H1 (cell line): ENCODE measurements at regions not wholly inside any gene's neighbourhood (a gene's known extent, or its start where the extent isn't known, plus 50 kb on each side); places are given as distances from the start of the nearest gene placed in this dataset.
A peak's percentile ranks its signal among the peaks of the same experiment; 100 is the strongest.

Experiments
- CTCF ChIA-PET: fragments of 300-600 bp; sonication (Branson Sonifier 250); formaldehyde crosslinking; loops from one replicate; lab custom pipeline; 2021; ENCODE audit not compliant: partially characterized antibody; lab: Charles Lee
- POLR2A ChIA-PET: fragments of 300-600 bp; sonication (Branson Sonifier 250); formaldehyde crosslinking; loops from one replicate; lab custom pipeline; 2021; ENCODE audit warnings: inconsistent platforms; ENCODE audit not compliant: partially characterized antibody; lab: Charles Lee
- DNase-seq, 2 experiments: peaks; one replicate each; pipeline versions ENCODE4 v3.0.0 to v3.0.0-alpha.2; 2010 to 2022; ENCODE audit warnings: low spot score in 2 of 2, low read depth in 1 of 2, mixed read lengths in 1 of 2
- FAIRE-seq: peaks from 2 replicates; lab custom pipeline; 2011; peaks lifted over from hg19 to GRCh38; lab: Jason Lieb, UNC
- H2AFZ ChIP-seq: 2 replicates; pipeline ENCODE4 v1.8.1; 2012; ENCODE audit warnings: low read length, inconsistent platforms
- H2AK5ac ChIP-seq: 2 replicates; pipeline ENCODE4 v1.6.1; 2013; ENCODE audit warnings: low read depth, low read length
- H2BK120ac ChIP-seq: replicated peaks from 2 replicates; pipeline ENCODE3; 2013; ENCODE audit warnings: low read depth, low read length, inconsistent platforms
- H2BK12ac ChIP-seq: 2 replicates; pipeline ENCODE4 v1.6.1; 2013; ENCODE audit warnings: low read depth, low read length
- H2BK15ac ChIP-seq: 2 replicates; pipeline ENCODE4 v1.6.1; 2013; ENCODE audit warnings: low read length
- H2BK20ac ChIP-seq: 2 replicates; pipeline ENCODE4 v1.6.1; 2013; ENCODE audit warnings: low read length
- H2BK5ac ChIP-seq: 2 replicates; pipeline ENCODE4 v1.6.1; 2013; ENCODE audit warnings: low read depth, low read length
- H3K14ac ChIP-seq: 2 replicates; pipeline ENCODE4 v1.6.1; 2013; ENCODE audit warnings: inconsistent platforms; ENCODE audit not compliant: insufficient read length
- H3K18ac ChIP-seq: 2 replicates; pipeline ENCODE4 v1.6.1; 2013; ENCODE audit warnings: low read length; ENCODE audit errors: extremely low read depth
- H3K23ac ChIP-seq: 2 replicates; pipeline ENCODE4 v1.6.1; 2013; ENCODE audit warnings: inconsistent platforms; ENCODE audit not compliant: insufficient read length
- H3K23me2 ChIP-seq: 2 replicates; pipeline ENCODE4 v1.6.1; 2013; ENCODE audit warnings: low read depth, low read length
- H3K27ac ChIP-seq: 2 replicates; pipeline ENCODE4 v1.6.1; 2011; ENCODE audit warnings: low read depth, low read length, inconsistent platforms
- H3K27me3 ChIP-seq, 4 experiments: replicated peaks in 1 of 4; 1 replicate in 1 of 4; 2 replicates in 3 of 4; pipeline versions ENCODE4 v1.6.1 to v1.8.1; 2011 to 2013; ENCODE audit warnings: low read length in 3 of 4, mild to moderate bottlenecking in 3 of 4, inconsistent platforms in 2 of 4, mixed read lengths in 2 of 4, moderate library complexity in 1 of 4; ENCODE audit not compliant: control insufficient read depth in 3 of 4, insufficient read depth in 3 of 4; ENCODE audit errors: extremely low read depth in 1 of 4
- H3K36me3 ChIP-seq, 4 experiments: 2 replicates each; pipeline versions ENCODE4 v1.6.1 to v1.8.1; 2011 to 2013; ENCODE audit warnings: mild to moderate bottlenecking in 4 of 4, low read length in 3 of 4, moderate library complexity in 2 of 4, control low read depth in 1 of 4, inconsistent platforms in 1 of 4; ENCODE audit not compliant: insufficient read depth in 4 of 4, control insufficient read depth in 2 of 4
- H3K4ac ChIP-seq: replicated peaks from 2 replicates; pipeline ENCODE3; 2013; ENCODE audit warnings: low read length, low read depth, mixed read lengths, inconsistent platforms; ENCODE audit not compliant: insufficient read length
- H3K4me1 ChIP-seq, 4 experiments: replicated peaks in 1 of 4; 1 replicate in 1 of 4; 2 replicates in 3 of 4; pipeline versions ENCODE4 v1.6.1 to v1.8.1; 2011 to 2013; ENCODE audit warnings: low read length in 3 of 4, inconsistent platforms in 2 of 4, mixed read lengths in 1 of 4; ENCODE audit not compliant: insufficient read depth in 4 of 4, control insufficient read depth in 3 of 4
- H3K4me2 ChIP-seq, 2 experiments: 2 replicates each; pipeline versions ENCODE4 v1.6.1 to v1.8.1; 2011 to 2013; ENCODE audit warnings: low read depth in 2 of 2, low read length in 2 of 2, control low read depth in 1 of 2, inconsistent platforms in 1 of 2, mild to moderate bottlenecking in 1 of 2; ENCODE audit not compliant: insufficient read depth in 1 of 2
- H3K4me3 ChIP-seq, 4 experiments: fragments of 200-600, 300-600 bp in 1 of 4; sonication (generic), shearing (Covaris generic), sonication (Bioruptor Twin) in 1 of 4; 2 replicates each; pipeline versions ENCODE4 v1.5.1 to v1.8.1; 2011 to 2016; ENCODE audit warnings: low read length in 4 of 4, low read depth in 3 of 4, control low read depth in 2 of 4, inconsistent platforms in 2 of 4, mild to moderate bottlenecking in 2 of 4, mixed read lengths in 1 of 4, moderate library complexity in 1 of 4; ENCODE audit not compliant: insufficient read depth in 2 of 4; ENCODE audit errors: extremely low read depth in 1 of 4
- H3K56ac ChIP-seq: replicated peaks from 2 replicates; pipeline ENCODE3; 2013; ENCODE audit warnings: low read depth, mild to moderate bottlenecking, mixed read lengths, low read length, inconsistent platforms; ENCODE audit not compliant: insufficient read length
- H3K79me1 ChIP-seq: 2 replicates; pipeline ENCODE4 v1.6.1; 2013; ENCODE audit warnings: low read depth, low read length, control low read depth
- H3K79me2 ChIP-seq, 2 experiments: 2 replicates each; pipeline versions ENCODE4 v1.6.1 to v1.8.1; 2012 to 2013; ENCODE audit warnings: low read length in 2 of 2, mild to moderate bottlenecking in 2 of 2, inconsistent platforms in 1 of 2; ENCODE audit not compliant: insufficient read depth in 2 of 2, control insufficient read depth in 1 of 2
- H3K9ac ChIP-seq, 4 experiments: replicated peaks in 1 of 4; 1 replicate in 1 of 4; 2 replicates in 3 of 4; pipeline versions ENCODE4 v1.6.1 to v1.8.1; 2011 to 2013; ENCODE audit warnings: low read depth in 3 of 4, low read length in 3 of 4, control low read depth in 2 of 4, mild to moderate bottlenecking in 2 of 4, moderate library complexity in 2 of 4, inconsistent platforms in 1 of 4; ENCODE audit errors: extremely low read depth in 1 of 4
- H3K9me3 ChIP-seq, 2 experiments: 2 replicates each; pipeline versions ENCODE4 v1.6.1 to v1.8.1; 2012 to 2013; ENCODE audit warnings: mild to moderate bottlenecking in 2 of 2, moderate library complexity in 2 of 2, control low read depth in 1 of 2, inconsistent platforms in 1 of 2, low read depth in 1 of 2, low read length in 1 of 2, mixed read lengths in 1 of 2; ENCODE audit not compliant: insufficient read depth in 2 of 2
- H4K20me1 ChIP-seq, 2 experiments: replicated peaks in 1 of 2; 2 replicates each; pipeline versions ENCODE3 to v1.8.1; 2011 to 2013; ENCODE audit warnings: inconsistent platforms in 2 of 2, low read length in 2 of 2, mild to moderate bottlenecking in 1 of 2; ENCODE audit not compliant: insufficient read depth in 2 of 2, control insufficient read depth in 1 of 2
- H4K5ac ChIP-seq: 2 replicates; pipeline ENCODE4 v1.6.1; 2013; ENCODE audit warnings: low read length, low read depth, mixed read lengths, inconsistent platforms; ENCODE audit not compliant: insufficient read length
- H4K8ac ChIP-seq: 2 replicates; pipeline ENCODE4 v1.8.0; 2013; ENCODE audit warnings: mild to moderate bottlenecking, moderate library complexity, low read length, inconsistent platforms; ENCODE audit not compliant: insufficient read depth; ENCODE audit errors: extremely low read depth
- H4K91ac ChIP-seq: replicated peaks from 2 replicates; pipeline ENCODE3; 2013; ENCODE audit warnings: low read length, mixed read lengths, inconsistent platforms; ENCODE audit not compliant: insufficient read length
- BACH1 ChIP-seq: IDR thresholded peaks from 2 replicates; pipeline ENCODE4 v1.6.1; 2012; ENCODE audit warnings: low read length, improper control_type of control experiment
- CEBPB ChIP-seq: IDR thresholded peaks from 2 replicates; pipeline ENCODE4 v1.6.1; 2012; ENCODE audit warnings: low read depth, low read length
- CHD2 ChIP-seq: IDR thresholded peaks from 2 replicates; pipeline ENCODE4 v1.6.1; 2012; ENCODE audit warnings: low read length, improper control_type of control experiment
- CTBP2 ChIP-seq: IDR thresholded peaks from 2 replicates; pipeline ENCODE4 v1.7.0; 2011; ENCODE audit warnings: borderline replicate concordance, mild to moderate bottlenecking, moderate library complexity, mixed read lengths, low read length; ENCODE audit not compliant: insufficient read depth, insufficient read length
- JUN ChIP-seq: IDR thresholded peaks from 2 replicates; pipeline ENCODE4 v1.6.1; 2011; ENCODE audit warnings: low read depth, mild to moderate bottlenecking, improper control_type of control experiment, low read length
- JUND ChIP-seq: IDR thresholded peaks from 2 replicates; pipeline ENCODE4 v1.6.1; 2011; ENCODE audit warnings: mild to moderate bottlenecking, improper control_type of control experiment, low read length
- NRF1 ChIP-seq: IDR thresholded peaks from 2 replicates; pipeline ENCODE4 v1.6.1; 2011; ENCODE audit warnings: mild to moderate bottlenecking, low read depth, low read length, improper control_type of control experiment
- PHF8 ChIP-seq: fragments of 200-600 bp; sonication (generic); conservative IDR thresholded peaks from 2 replicates; pipeline ENCODE4 v1.7.1; 2012; ENCODE audit warnings: low read depth, mild to moderate bottlenecking, inconsistent platforms, low read length, moderate library complexity
- POU5F1 ChIP-seq: IDR thresholded peaks from 2 replicates; pipeline ENCODE4 v1.6.1; 2011; ENCODE audit warnings: low read depth, mild to moderate bottlenecking, low read length, moderate library complexity
- RNF2 ChIP-seq: fragments of 200-900, 300-1000 bp; sonication (generic); IDR thresholded peaks from 2 replicates; pipeline ENCODE4 v1.7.1; 2016; ENCODE audit warnings: borderline replicate concordance, low read depth, mild to moderate bottlenecking, antibody characterized with exemption, low read length; ENCODE audit not compliant: poor library complexity, severe bottlenecking; ENCODE audit errors: missing control alignments
- SUZ12 ChIP-seq: fragments of 200-600 bp; sonication (generic); IDR thresholded peaks from 2 replicates; pipeline ENCODE4 v1.6.1; 2012; ENCODE audit warnings: mild to moderate bottlenecking, inconsistent platforms, low read length, moderate library complexity, mixed read lengths
- TAF7 ChIP-seq: optimal IDR thresholded peaks from 2 replicates; pipeline ENCODE3; 2011; ENCODE audit warnings: low read depth, mild to moderate bottlenecking, inconsistent platforms, low read length, moderate library complexity, borderline replicate concordance
- TEAD4 ChIP-seq: IDR thresholded peaks from 2 replicates; pipeline ENCODE4 v1.6.1; 2012; ENCODE audit warnings: low read depth, low read length, inconsistent platforms, mixed read lengths
- WGBS, 2 experiments: shearing (Covaris generic) in 1 of 2; methylation state at CpG; one replicate each; pipeline versions ENCODE4 v1.1.6 to v1.1.7; 2013 to 2015; ENCODE audit warnings: low lambda C conversion rate in 2 of 2, mixed read lengths in 2 of 2, inconsistent platforms in 1 of 2, low coverage in 1 of 2, missing lambda C conversion rate in 1 of 2; ENCODE audit not compliant: insufficient replicate concordance in 2 of 2, insufficient coverage in 1 of 2, insufficient read length in 1 of 2; ENCODE audit errors: extremely low coverage in 1 of 2, missing lambda C conversion rate in 1 of 2; 5-methylcytosine and 5-hydroxymethylcytosine counted together
- TF ChIP-seq, protein P1 (sequence below): IDR thresholded peaks from 2 replicates; pipeline ENCODE4 v1.6.1; 2011; ENCODE audit warnings: low read length, improper control_type of control experiment

DNA sequence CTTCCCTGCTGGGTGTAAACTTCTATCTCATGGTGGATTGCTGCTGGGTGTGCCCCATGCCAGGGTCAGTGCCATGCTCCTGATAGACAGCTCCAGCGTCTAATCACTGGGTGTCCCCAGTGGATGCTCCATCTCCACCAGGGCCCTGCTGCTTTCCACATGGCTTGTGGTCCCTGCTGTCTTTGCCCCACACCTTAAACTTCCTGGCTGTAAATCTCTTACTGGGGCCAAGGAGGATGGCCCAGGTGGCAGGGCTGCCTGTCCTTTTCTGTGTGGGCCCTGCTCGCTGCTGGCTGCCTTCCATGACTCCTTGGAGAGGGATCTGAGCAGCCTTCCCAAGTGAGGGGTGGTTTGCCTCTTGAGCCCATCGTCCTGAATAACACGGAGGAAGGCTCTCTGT lies 51.8 kb downstream of the RGS12 start:
- no peak overlapping the region for H2BK15ac ChIP-seq
- no peaks in the 10 kb centered on the region for H3K23me2 ChIP-seq
- H2BK20ac ChIP-seq = no peak overlapping the region
- no peak overlapping the region for H4K91ac ChIP-seq
- no peak overlapping the region for H3K4me3 ChIP-seq
- peaks cover 3 to 10% (median 5%) of the 10 kb centered on the region in 4 experiments; a peak in 6 of 7 replicates for H3K4me1 ChIP-seq
- H4K5ac ChIP-seq = no peak overlapping the region
- no peak overlapping the region for H3K9ac ChIP-seq
- no peak overlapping the region for H3K56ac ChIP-seq
- H3K27me3 ChIP-seq = no peaks in the 10 kb centered on the region
- POLR2A ChIA-PET = interaction anchor here (1.2 to 1.3 kb wide), 2 partner anchors 14 to 20 kb away, joined by 3 to 4 read pairs; no protein-coding TSS in a partner anchor
- no peaks in the 10 kb centered on the region for H3K79me1 ChIP-seq
- no peak for DNase-seq
- H2BK5ac ChIP-seq = no peak overlapping the region
- H3K4ac ChIP-seq = no peak overlapping the region
- H3K9me3 ChIP-seq = no peaks in the 10 kb centered on the region
- H3K23ac ChIP-seq = no peak overlapping the region
- no peak overlapping the region for H3K14ac ChIP-seq
- H3K79me2 ChIP-seq = no peaks in the 10 kb centered on the region
- no peak for FAIRE-seq
- no peak overlapping the region for H2AK5ac ChIP-seq
- no peak overlapping the region for H3K27ac ChIP-seq
- H3K4me2 ChIP-seq = no peak overlapping the region
- no peak overlapping the region for H3K18ac ChIP-seq
- H2BK120ac ChIP-seq = no peak overlapping the region
- H4K20me1 ChIP-seq = peaks cover 0 to 11% of the 10 kb centered on the region in 2 experiments
- CTCF ChIA-PET = interaction anchor here (0.9 to 6.7 kb wide), 14 partner anchors 10 to 136 kb away, joined by 3 to 152 read pairs (median 12); partner anchors contain the start of gene HGFAC
- no peaks in the 10 kb centered on the region for H3K36me3 ChIP-seq
- 0 out of 2 replicates have a peak overlapping the region, but pooled peaks have one; percentile 41 for H4K8ac ChIP-seq
- H2BK12ac ChIP-seq = no peak overlapping the region
- WGBS, 2 experiments = 87% methylated on average over 4 of the region's 4 CpGs; no CpG with 5 or more reads in 1 of the 2 experiments
- no peak overlapping the region for H2AFZ ChIP-seq
- TF ChIP-seq SUZ12 = no peak
- TF ChIP-seq CTBP2 = no peak
- TF ChIP-seq, protein P1, sequence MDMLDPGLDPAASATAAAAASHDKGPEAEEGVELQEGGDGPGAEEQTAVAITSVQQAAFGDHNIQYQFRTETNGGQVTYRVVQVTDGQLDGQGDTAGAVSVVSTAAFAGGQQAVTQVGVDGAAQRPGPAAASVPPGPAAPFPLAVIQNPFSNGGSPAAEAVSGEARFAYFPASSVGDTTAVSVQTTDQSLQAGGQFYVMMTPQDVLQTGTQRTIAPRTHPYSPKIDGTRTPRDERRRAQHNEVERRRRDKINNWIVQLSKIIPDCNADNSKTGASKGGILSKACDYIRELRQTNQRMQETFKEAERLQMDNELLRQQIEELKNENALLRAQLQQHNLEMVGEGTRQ = no peak
- no peak for TF ChIP-seq NRF1
- no peak for TF ChIP-seq TEAD4
- no peak for TF ChIP-seq BACH1
- no peak for TF ChIP-seq JUND
- no peak for TF ChIP-seq PHF8
- TF ChIP-seq POU5F1 = no peak
- no peak for TF ChIP-seq JUN
- no peak for TF ChIP-seq CEBPB
- no peak for TF ChIP-seq RNF2
- no peak for TF ChIP-seq CHD2
- TF ChIP-seq TAF7 = no peak
